Left ventricle myocardium superior (tissue), 1 donor: ENCODE measurements at regions not wholly inside any gene's neighbourhood (a gene's known extent, or its start where the extent isn't known, plus 50 kb on each side); places are given as distances from the start of the nearest gene placed in this dataset.
"Not testable (repeated sequence)": the region's sequence is repeated elsewhere in the genome, so short reads cannot be mapped to it uniquely, and the experiment has no call there.

Source experiments
- ATAC-seq: fragments of 200-7000 bp; cut with Tn5 transposase; one replicate; pipeline ENCODE4 v1.9.1; 2020; ENCODE audit warnings: mild to moderate bottlenecking, moderate library complexity
- DNase-seq: peaks from one replicate; pipeline ENCODE4 v3.0.0-alpha.2; 2020
- intact Hi-C: fragments of 100-400 bp; cut with micrococcal nuclease; formaldehyde crosslinking; loops from one replicate; pipeline ENCODE4 v1.11.0; 2022
- donor health status: DM: no; HTN: yes; CAD: no; lungs with severe emphysema.

GRCh38 chr20:47971058-47971791 is 185.9 kb upstream of the SULF2 start:
- DNase-seq (no peak), ATAC-seq (no peak)
- intact Hi-C loops, result no loop called here

GRCh38 chr20:47970282-47970903 is 185.1 kb upstream of the SULF2 start:
- no peak for DNase-seq
- no peak for ATAC-seq
- intact Hi-C loops, result no loop called here

GRCh38 chr20:47969426-47969825 is 184.1 kb upstream of the SULF2 start:
- DNase-seq (no peak), ATAC-seq (no peak)

GRCh38 chr20:47968541-47969310 is 183.4 kb upstream of the SULF2 start:
- ATAC-seq, result no peak
- intact Hi-C loops, result no loop called here
- no peak for DNase-seq

More at GRCh38 chr20:47969426-47969825, 184.1 kb upstream of the SULF2 start:
- intact Hi-C loops, result no loop called here

GRCh38 chr20:47964149-47964548 is 178.9 kb upstream of the SULF2 start:
- intact Hi-C loops, result no loop called here
- DNase-seq, result no peak
- ATAC-seq, result no peak

- ATAC-seq (no peak), DNase-seq (no peak)
- intact Hi-C loops, result no loop called here
Measured at GRCh38 chr20:47963022-47963421, 177.7 kb upstream of the SULF2 start.

GRCh38 chr20:47962286-47962963 is 177.1 kb upstream of the SULF2 start:
- ATAC-seq (no peak), DNase-seq (no peak)
- intact Hi-C loops, result no loop called here

- intact Hi-C loops, result no loop called here
- DNase-seq, result no peak
Measured at GRCh38 chr20:47960769-47961541, 175.7 kb upstream of the SULF2 start.

GRCh38 chr20:47960277-47960676 is 175.0 kb upstream of the SULF2 start:
- DNase-seq, result no peak
- intact Hi-C loops, result no loop called here
- no peak for ATAC-seq

More at GRCh38 chr20:47960769-47961541, 175.7 kb upstream of the SULF2 start:
- ATAC-seq, result no peak

- ATAC-seq (peak; percentile 68), DNase-seq (peak; percentile 55)
- intact Hi-C loops, result not testable (repeated sequence)
Measured at GRCh38 chr20:47957989-47958801, 172.9 kb upstream of the SULF2 start.

GRCh38 chr20:47957135-47957534 is 171.9 kb upstream of the SULF2 start:
- no peak for DNase-seq
- intact Hi-C loops, result no loop called here
- no peak for ATAC-seq

GRCh38 chr20:47956268-47956995 is 171.2 kb upstream of the SULF2 start:
- DNase-seq, result peak; percentile 44

GRCh38 chr20:47953471-47953870 is 168.2 kb upstream of the SULF2 start:
- no peak for DNase-seq
- no peak for ATAC-seq
- intact Hi-C loops, result no loop called here

More at GRCh38 chr20:47956268-47956995, 171.2 kb upstream of the SULF2 start:
- intact Hi-C loops, result no loop called here
- ATAC-seq, result peak; percentile 80

- ATAC-seq (no peak), DNase-seq (no peak)
- intact Hi-C loops, result no loop called here
Measured at GRCh38 chr20:47952023-47952564, 166.8 kb upstream of the SULF2 start.

- no peak for DNase-seq
- intact Hi-C loops, result no loop called here
- no peak for ATAC-seq
Measured at GRCh38 chr20:47951521-47951971, 166.3 kb upstream of the SULF2 start.

GRCh38 chr20:47950913-47951283 is 165.6 kb upstream of the SULF2 start:
- DNase-seq (no peak), ATAC-seq (no peak)
- intact Hi-C loops, result no loop called here
